Muscle of leg (tissue), 3 donors: ENCODE measurements at regions not wholly inside any gene's neighbourhood (a gene's known extent, or its start where the extent isn't known, plus 50 kb on each side); places are given as distances from the start of the nearest gene placed in this dataset.
"Not testable (repeated sequence)": the region's sequence is repeated elsewhere in the genome, so short reads cannot be mapped to it uniquely, and the experiment has no call there.

Experiments
- DNase-seq: peaks from one replicate; pipeline ENCODE4 v3.0.0; 2013
- H3K27ac ChIP-seq: one replicate; pipeline ENCODE4 v1.5.1; 2013; ENCODE audit warnings: mild to moderate bottlenecking, low read length, control low read depth
- H3K27me3 ChIP-seq: one replicate; pipeline ENCODE4 v1.6.1; 2013; ENCODE audit warnings: low read length; ENCODE audit not compliant: control insufficient read depth, insufficient read depth
- H3K36me3 ChIP-seq: one replicate; pipeline ENCODE4 v1.6.1; 2013; ENCODE audit warnings: low read length; ENCODE audit not compliant: control insufficient read depth, insufficient read depth
- H3K4me1 ChIP-seq: one replicate; pipeline ENCODE4 v1.6.1; 2013; ENCODE audit warnings: low read length; ENCODE audit not compliant: control insufficient read depth, insufficient read depth
- H3K4me3 ChIP-seq: one replicate; pipeline ENCODE4 v1.5.1; 2013; ENCODE audit warnings: low read length, control low read depth
- H3K9me3 ChIP-seq: replicated peaks from 2 replicates; pipeline ENCODE4 v1.6.1; 2013; ENCODE audit warnings: low read depth, low read length; ENCODE audit not compliant: control insufficient read depth
- WGBS: methylation state at CpG from one replicate; pipeline ENCODE4 v1.1.5; 2013; ENCODE audit warnings: missing lambda C conversion rate; ENCODE audit not compliant: insufficient coverage; 5-methylcytosine and 5-hydroxymethylcytosine counted together

GRCh38 chr6:137809895-137810553 is 57.0 kb upstream of the TNFAIP3 start:
- not testable (repeated sequence) for H3K27me3 ChIP-seq, DNase-seq, H3K27ac ChIP-seq, H3K4me1 ChIP-seq, H3K4me3 ChIP-seq, H3K36me3 ChIP-seq, H3K9me3 ChIP-seq
- WGBS, result 69% methylated on average over 4 of the region's 7 CpGs

GRCh38 chr6:137810554-137811120 is 56.4 kb upstream of the TNFAIP3 start:
- Histone ChIP-seq H3K9me3 (no peaks in the 10 kb centered on the region), H3K4me1 (peaks cover 2% of the 10 kb centered on the region), H3K36me3 (no peaks in the 10 kb centered on the region), H3K27ac (no peak overlapping the region), H3K27me3 (no peaks in the 10 kb centered on the region), H3K4me3 (no peak overlapping the region)
- DNase-seq, result no peak
- WGBS, result no CpG with 5 or more reads among the region's 4 CpGs

- H3K4me1 ChIP-seq, result peaks cover 2% of the 10 kb centered on the region
- no peak overlapping the region for H3K27ac ChIP-seq
- H3K36me3 ChIP-seq, result no peaks in the 10 kb centered on the region
- H3K9me3 ChIP-seq, result no peaks in the 10 kb centered on the region
- peak; percentile 75 for DNase-seq
- no peak overlapping the region for H3K4me3 ChIP-seq
- 57% methylated on average over 2 of the region's 13 CpGs for WGBS
- no peaks in the 10 kb centered on the region for H3K27me3 ChIP-seq
Observed at GRCh38 chr6:137811121-137811915, 55.7 kb upstream of the TNFAIP3 start.

- Histone ChIP-seq H3K27ac (no peak overlapping the region), H3K4me3 (no peak overlapping the region), H3K4me1 (peaks cover 2% of the 10 kb centered on the region), H3K9me3 (no peaks in the 10 kb centered on the region), H3K36me3 (no peaks in the 10 kb centered on the region), H3K27me3 (no peaks in the 10 kb centered on the region)
- WGBS, result 72% methylated on average over 3 of the region's 6 CpGs
- DNase-seq, result peak; percentile 25
Observed at GRCh38 chr6:137811916-137812553, 55.0 kb upstream of the TNFAIP3 start.

GRCh38 chr6:137813308-137813970 is 53.6 kb upstream of the TNFAIP3 start:
- no peaks in the 10 kb centered on the region for H3K27me3 ChIP-seq
- DNase-seq, result peak; percentile 72
- peaks cover 6% of the 10 kb centered on the region for H3K4me1 ChIP-seq
- WGBS, result no CpG with 5 or more reads among the region's 4 CpGs
- no peaks in the 10 kb centered on the region for H3K9me3 ChIP-seq
- H3K36me3 ChIP-seq, result no peaks in the 10 kb centered on the region
- no peak overlapping the region for H3K27ac ChIP-seq
- H3K4me3 ChIP-seq, result no peak overlapping the region

- not testable (repeated sequence) for H3K27ac ChIP-seq, H3K27me3 ChIP-seq, H3K9me3 ChIP-seq, H3K4me1 ChIP-seq, H3K4me3 ChIP-seq, DNase-seq, H3K36me3 ChIP-seq
- no CpG with 5 or more reads among the region's 3 CpGs for WGBS
Observed at GRCh38 chr6:137814030-137814429, 53.0 kb upstream of the TNFAIP3 start.

GRCh38 chr6:137815692-137816091 is 51.4 kb upstream of the TNFAIP3 start:
- no peak for DNase-seq
- Histone ChIP-seq H3K27ac (no peak overlapping the region), H3K4me3 (no peak overlapping the region), H3K36me3 (no peaks in the 10 kb centered on the region), H3K27me3 (no peaks in the 10 kb centered on the region), H3K4me1 (peaks cover 6% of the 10 kb centered on the region), H3K9me3 (no peaks in the 10 kb centered on the region)
- WGBS, result 100% methylated on average over 1 of the region's 1 CpG

- Histone ChIP-seq H3K4me3 (no peak overlapping the region), H3K36me3 (no peaks in the 10 kb centered on the region), H3K9me3 (no peaks in the 10 kb centered on the region), H3K27ac (no peak overlapping the region), H3K27me3 (no peaks in the 10 kb centered on the region), H3K4me1 (peaks cover 6% of the 10 kb centered on the region)
- 80% methylated on average over 1 of the region's 6 CpGs for WGBS
- no peak for DNase-seq
Observed at GRCh38 chr6:137816133-137816579, 50.9 kb upstream of the TNFAIP3 start.

- Histone ChIP-seq H3K4me1 (peaks cover 6% of the 10 kb centered on the region), H3K27me3 (no peaks in the 10 kb centered on the region), H3K27ac (no peak overlapping the region), H3K9me3 (no peaks in the 10 kb centered on the region), H3K36me3 (no peaks in the 10 kb centered on the region), H3K4me3 (no peak overlapping the region)
- WGBS, result 73% methylated on average over 2 of the region's 8 CpGs
- no peak for DNase-seq
Observed at GRCh38 chr6:137816688-137817618, 50.1 kb upstream of the TNFAIP3 start.
